ENCODE measurements at regions not wholly inside any gene's neighbourhood (a gene's known extent, or its start where the extent isn't known, plus 50 kb on each side); places are given as distances from the start of the nearest gene placed in this dataset.
"Not testable (repeated sequence)": the region's sequence is repeated elsewhere in the genome, so short reads cannot be mapped to it uniquely, and the experiment has no call there.

DNA sequence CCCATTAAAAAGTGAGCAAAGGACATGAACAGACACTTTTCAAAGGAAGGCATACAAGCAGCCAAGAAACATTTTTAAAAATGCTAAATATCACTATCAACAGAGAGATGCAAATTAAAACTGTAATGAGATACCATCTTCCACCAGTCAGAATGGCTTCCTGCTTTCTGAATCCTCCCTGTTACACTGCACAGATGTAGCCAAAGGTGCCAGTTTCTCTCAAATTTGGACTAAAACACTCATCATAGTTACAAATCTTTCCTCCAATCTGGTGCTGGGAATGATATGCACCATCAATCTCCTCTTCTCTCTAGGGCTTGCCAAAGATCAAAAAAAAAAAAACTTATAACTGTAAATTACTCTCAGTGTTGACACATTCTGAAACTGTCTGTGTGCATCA lies 311.8 kb upstream of the CLEC14A start:
- Mint-ChIP-seq H3K27me3 (ENCODE audit: insufficient read depth, unreplicated experiment) (peaks cover 3% of the 10 kb centered on the region), H3K36me3 (ENCODE audit: insufficient read depth, unreplicated experiment) (no peaks in the 10 kb centered on the region), H3K9me3 (ENCODE audit: unreplicated experiment) (no peaks in the 10 kb centered on the region), H3K27ac (ENCODE audit: unreplicated experiment) (no peak overlapping the region), H3K4me1 (ENCODE audit: low read depth, unreplicated experiment) (no peaks in the 10 kb centered on the region), H3K4me3 (ENCODE audit: unreplicated experiment) (no peak overlapping the region)
- intact Hi-C loops (cut with micrococcal nuclease; ENCODE audit: unreplicated experiment), result no loop called here
- no peak for DNase-seq
- Histone ChIP-seq H3K36me3 (ENCODE audit: control insufficient read depth, insufficient read depth, low read length) (no peaks in the 10 kb centered on the region), H3K4me1 (no peaks in the 10 kb centered on the region), H3K9me3 (no peaks in the 10 kb centered on the region), H3K27me3 (replicated peaks; ENCODE audit: control insufficient read depth, insufficient read depth, low read length) (no peaks in the 10 kb centered on the region), H3K4me3 (ENCODE audit: low read depth, low read length) (no peak overlapping the region)
- TF ChIP-seq, protein P1, sequence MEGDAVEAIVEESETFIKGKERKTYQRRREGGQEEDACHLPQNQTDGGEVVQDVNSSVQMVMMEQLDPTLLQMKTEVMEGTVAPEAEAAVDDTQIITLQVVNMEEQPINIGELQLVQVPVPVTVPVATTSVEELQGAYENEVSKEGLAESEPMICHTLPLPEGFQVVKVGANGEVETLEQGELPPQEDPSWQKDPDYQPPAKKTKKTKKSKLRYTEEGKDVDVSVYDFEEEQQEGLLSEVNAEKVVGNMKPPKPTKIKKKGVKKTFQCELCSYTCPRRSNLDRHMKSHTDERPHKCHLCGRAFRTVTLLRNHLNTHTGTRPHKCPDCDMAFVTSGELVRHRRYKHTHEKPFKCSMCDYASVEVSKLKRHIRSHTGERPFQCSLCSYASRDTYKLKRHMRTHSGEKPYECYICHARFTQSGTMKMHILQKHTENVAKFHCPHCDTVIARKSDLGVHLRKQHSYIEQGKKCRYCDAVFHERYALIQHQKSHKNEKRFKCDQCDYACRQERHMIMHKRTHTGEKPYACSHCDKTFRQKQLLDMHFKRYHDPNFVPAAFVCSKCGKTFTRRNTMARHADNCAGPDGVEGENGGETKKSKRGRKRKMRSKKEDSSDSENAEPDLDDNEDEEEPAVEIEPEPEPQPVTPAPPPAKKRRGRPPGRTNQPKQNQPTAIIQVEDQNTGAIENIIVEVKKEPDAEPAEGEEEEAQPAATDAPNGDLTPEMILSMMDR (IDR thresholded peaks at IDR 0.05; ENCODE audit: insufficient read depth in 1 of 2, low read depth in 1 of 2, low read length in 1 of 2, severe bottlenecking in 1 of 2, unreplicated experiment in 1 of 2), result no peak
- ChIA-PET POLR2A (no interaction called here), CTCF (no interaction called here)
- no TSS peak for BruUV-seq (replicated peaks)

DNA sequence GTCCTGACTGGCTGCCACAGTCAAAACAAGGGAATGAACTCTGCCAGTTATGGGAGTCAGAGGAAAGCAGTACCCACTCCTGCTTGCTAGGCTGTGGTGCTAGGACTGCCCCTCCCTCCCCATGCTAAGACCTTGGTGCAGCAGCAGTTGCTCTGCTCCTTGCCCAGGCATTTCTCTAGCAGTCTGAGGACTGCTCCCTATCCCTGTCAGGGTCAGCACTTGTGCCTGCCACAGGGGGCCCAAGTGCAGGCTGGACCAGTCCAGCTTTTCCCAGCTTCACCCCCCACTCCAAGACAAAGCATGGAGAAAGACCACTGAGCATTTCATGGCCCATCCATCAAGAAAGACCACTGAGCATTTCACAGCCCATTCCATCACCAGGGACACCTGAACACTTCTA lies 305.8 kb upstream of the CLEC14A start:
- Histone ChIP-seq H3K36me3 (ENCODE audit: control insufficient read depth, insufficient read depth, low read length) (no peaks in the 10 kb centered on the region), H3K4me1 (no peaks in the 10 kb centered on the region), H3K4me3 (ENCODE audit: low read depth, low read length) (no peak overlapping the region), H3K27me3 (replicated peaks; ENCODE audit: control insufficient read depth, insufficient read depth, low read length) (no peaks in the 10 kb centered on the region), H3K9me3 (peaks cover 2% of the 10 kb centered on the region; the same call in 1 of the 2 replicates)
- intact Hi-C loops (cut with micrococcal nuclease; ENCODE audit: unreplicated experiment), result no loop called here
- DNase-seq, result no peak
- Mint-ChIP-seq H3K27me3 (ENCODE audit: insufficient read depth, unreplicated experiment) (no peaks in the 10 kb centered on the region), H3K9me3 (ENCODE audit: unreplicated experiment) (peaks cover 17% of the 10 kb centered on the region), H3K4me3 (ENCODE audit: unreplicated experiment) (no peak overlapping the region), H3K4me1 (ENCODE audit: low read depth, unreplicated experiment) (no peaks in the 10 kb centered on the region), H3K27ac (ENCODE audit: unreplicated experiment) (no peak overlapping the region), H3K36me3 (ENCODE audit: insufficient read depth, unreplicated experiment) (no peaks in the 10 kb centered on the region)
- TF ChIP-seq, protein P1 (IDR thresholded peaks at IDR 0.05; ENCODE audit: insufficient read depth in 1 of 2, low read depth in 1 of 2, low read length in 1 of 2, severe bottlenecking in 1 of 2, unreplicated experiment in 1 of 2), result no peak
- CTCF ChIA-PET, result no interaction called here
- POLR2A ChIA-PET, result no interaction called here
- BruUV-seq (replicated peaks), result no TSS peak

DNA sequence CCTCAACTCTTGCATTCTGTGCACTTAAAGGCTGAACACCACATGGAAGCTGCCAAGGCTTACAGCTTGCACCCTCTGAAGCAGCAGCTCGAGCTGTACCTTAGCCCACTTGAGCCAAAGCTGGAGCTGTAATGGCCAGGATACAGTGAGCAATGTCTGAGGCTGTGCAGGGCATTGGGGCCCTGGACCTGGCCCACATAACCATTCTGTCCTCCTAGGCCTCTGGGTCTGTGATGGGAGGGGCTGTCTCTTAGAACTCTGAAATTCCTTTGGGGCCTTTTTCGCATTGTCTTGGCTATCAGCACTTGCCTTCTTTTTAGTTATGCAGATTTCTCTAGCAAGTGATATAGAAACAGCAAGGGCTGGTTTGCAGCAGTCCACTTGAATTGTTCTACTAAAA lies 303.8 kb upstream of the CLEC14A start:
- H3K4me3 ChIP-seq (ENCODE audit: low read depth, low read length), result no peak overlapping the region
- intact Hi-C loops (cut with micrococcal nuclease; ENCODE audit: unreplicated experiment), result no loop called here
- CTCF ChIA-PET, result no interaction called here

DNA sequence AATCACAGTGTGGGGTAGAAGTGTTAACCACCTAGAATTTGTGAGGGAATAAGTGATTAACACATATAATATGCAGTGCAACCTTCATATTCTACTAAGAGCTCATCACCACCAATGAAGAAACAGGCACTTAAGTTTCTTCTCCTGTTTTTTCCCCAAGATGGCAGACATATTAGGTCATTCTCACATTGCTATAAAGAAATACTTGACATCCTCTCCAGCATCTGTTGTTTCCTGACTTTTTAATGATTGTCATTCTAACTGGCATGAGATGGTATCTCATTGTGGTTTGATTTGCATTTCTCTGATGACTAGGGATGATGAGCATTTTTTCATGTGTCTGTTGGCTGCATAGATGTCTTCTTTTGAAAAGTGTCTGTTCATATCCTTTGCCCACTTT lies 301.5 kb upstream of the CLEC14A start:
- H3K36me3 Mint-ChIP-seq (ENCODE audit: insufficient read depth, unreplicated experiment); DNase-seq; H3K4me3 Mint-ChIP-seq (ENCODE audit: unreplicated experiment); H3K4me1 ChIP-seq; BruUV-seq (replicated peaks); H3K27ac Mint-ChIP-seq (ENCODE audit: unreplicated experiment); H3K36me3 ChIP-seq (ENCODE audit: control insufficient read depth, insufficient read depth, low read length); H3K27me3 ChIP-seq (replicated peaks; ENCODE audit: control insufficient read depth, insufficient read depth, low read length); H3K4me1 Mint-ChIP-seq (ENCODE audit: low read depth, unreplicated experiment); CTCF ChIA-PET; H3K4me3 ChIP-seq (ENCODE audit: low read depth, low read length); H3K27me3 Mint-ChIP-seq (ENCODE audit: insufficient read depth, unreplicated experiment); POLR2A ChIA-PET; intact Hi-C loops (cut with micrococcal nuclease; ENCODE audit: unreplicated experiment); H3K9me3 ChIP-seq: not testable (repeated sequence)
- H3K9me3 Mint-ChIP-seq (ENCODE audit: unreplicated experiment), result peaks cover 17% of the 10 kb centered on the region

More for the DNA sequence above, 303.8 kb upstream of the CLEC14A start:
- POLR2A ChIA-PET, result no interaction called here
- TF ChIP-seq, protein P1 (IDR thresholded peaks at IDR 0.05; ENCODE audit: insufficient read depth in 1 of 2, low read depth in 1 of 2, low read length in 1 of 2, severe bottlenecking in 1 of 2, unreplicated experiment in 1 of 2), result no peak
- H3K27me3 Mint-ChIP-seq (ENCODE audit: insufficient read depth, unreplicated experiment), result no peaks in the 10 kb centered on the region
- H3K4me3 Mint-ChIP-seq (ENCODE audit: unreplicated experiment), result no peak overlapping the region
- no peak overlapping the region for H3K27ac Mint-ChIP-seq (ENCODE audit: unreplicated experiment)
- peaks cover 17% of the 10 kb centered on the region for H3K9me3 Mint-ChIP-seq (ENCODE audit: unreplicated experiment)
- H3K36me3 Mint-ChIP-seq (ENCODE audit: insufficient read depth, unreplicated experiment), result no peaks in the 10 kb centered on the region
- DNase-seq, result no peak
- Histone ChIP-seq H3K36me3 (ENCODE audit: control insufficient read depth, insufficient read depth, low read length) (no peaks in the 10 kb centered on the region), H3K27me3 (replicated peaks; ENCODE audit: control insufficient read depth, insufficient read depth, low read length) (no peaks in the 10 kb centered on the region), H3K9me3 (peaks cover 2% of the 10 kb centered on the region; the same call in 1 of the 2 replicates), H3K4me1 (no peaks in the 10 kb centered on the region)
- BruUV-seq (replicated peaks), result no TSS peak
- no peaks in the 10 kb centered on the region for H3K4me1 Mint-ChIP-seq (ENCODE audit: low read depth, unreplicated experiment)

All from Caco-2 (cell line).